GM23338 (cell line): ENCODE measurements at regions not wholly inside any gene's neighbourhood (a gene's known extent, or its start where the extent isn't known, plus 50 kb on each side); places are given as distances from the start of the nearest gene placed in this dataset.

Experiments
- ATAC-seq: fragments of 200-7000 bp; cut with Tn5 transposase; 3 replicates; pipeline ENCODE4 v1.9.1; 2020
- DNase-seq: peaks from one replicate; pipeline ENCODE4 v3.0.0-alpha.2; 2015; ENCODE audit warnings: low spot score
- H2AFZ ChIP-seq: fragments of 200-600 bp; sonication (generic); 2 replicates; pipeline ENCODE4 v1.8.0; 2016; ENCODE audit warnings: antibody characterized with exemption, mild to moderate bottlenecking, moderate library complexity
- H3F3A ChIP-seq: fragments of 200-600 bp; sonication (generic); replicated peaks from 2 replicates; pipeline ENCODE4 v1.8.0; 2017; ENCODE audit warnings: antibody characterized with exemption, mixed run types, low read depth
- H3K27ac ChIP-seq: fragments of 200-600 bp; sonication (generic); 2 replicates; pipeline ENCODE4 v1.6.1; 2016; ENCODE audit warnings: low read depth
- H3K27me3 ChIP-seq: fragments of 200-600 bp; sonication (generic); 2 replicates; pipeline ENCODE4 v1.8.0; 2016; ENCODE audit warnings: mild to moderate bottlenecking, mixed run types, moderate library complexity; ENCODE audit not compliant: insufficient read depth
- H3K36me3 ChIP-seq: fragments of 200-600 bp; sonication (generic); 2 replicates; pipeline ENCODE4 v1.8.0; 2016; ENCODE audit warnings: mild to moderate bottlenecking; ENCODE audit not compliant: insufficient read depth
- H3K4me1 ChIP-seq: fragments of 200-600 bp; sonication (generic); 2 replicates; pipeline ENCODE4 v1.8.0; 2016; ENCODE audit warnings: mild to moderate bottlenecking, moderate library complexity; ENCODE audit not compliant: insufficient read depth
- H3K4me2 ChIP-seq: fragments of 200-600 bp; sonication (generic); 2 replicates; pipeline ENCODE4 v1.7.1; 2017; ENCODE audit warnings: mixed run types
- H3K4me3 ChIP-seq: fragments of 200-600 bp; sonication (generic); 2 replicates; pipeline ENCODE4 v1.6.1; 2016; ENCODE audit warnings: mixed run types
- H3K79me2 ChIP-seq: fragments of 200-600 bp; sonication (generic); replicated peaks from 2 replicates; pipeline ENCODE4 v1.8.0; 2017; ENCODE audit warnings: mild to moderate bottlenecking; ENCODE audit not compliant: insufficient read depth
- H3K9me2 ChIP-seq: fragments of 200-600 bp; sonication (generic); 2 replicates; pipeline ENCODE4 v1.8.0; 2017; ENCODE audit not compliant: insufficient read depth
- H4K20me1 ChIP-seq: fragments of 200-600 bp; sonication (generic); replicated peaks from 2 replicates; pipeline ENCODE4 v1.8.0; 2017; ENCODE audit warnings: mild to moderate bottlenecking; ENCODE audit not compliant: insufficient read depth
- H3K27ac Mint-ChIP-seq: 2 replicates; pipeline ENCODE4 v1.8.0; 2020; ENCODE audit warnings: inconsistent platforms, mild to moderate bottlenecking, moderate library complexity, mixed read lengths
- H3K27me3 Mint-ChIP-seq: 3 replicates; pipeline ENCODE4 v1.8.0; 2022; ENCODE audit warnings: low read depth, mild to moderate bottlenecking, moderate library complexity, mixed read lengths, inconsistent platforms; ENCODE audit not compliant: insufficient read depth, poor library complexity
- H3K36me3 Mint-ChIP-seq: 3 replicates; pipeline ENCODE4 v1.8.0; 2021; ENCODE audit warnings: low read depth, mild to moderate bottlenecking, inconsistent platforms, moderate library complexity, mixed read lengths
- H3K4me1 Mint-ChIP-seq: 3 replicates; pipeline ENCODE4 v1.8.0; 2020; ENCODE audit warnings: mild to moderate bottlenecking, inconsistent platforms, mixed read lengths
- H3K4me3 Mint-ChIP-seq: 3 replicates; pipeline ENCODE4 v1.8.0; 2021; ENCODE audit warnings: moderate library complexity, mild to moderate bottlenecking, inconsistent platforms, mixed read lengths
- H3K9me3 Mint-ChIP-seq: 3 replicates; pipeline ENCODE4 v1.8.0; 2020; ENCODE audit warnings: moderate library complexity, mild to moderate bottlenecking, inconsistent platforms, mixed read lengths
- CREB1 ChIP-seq: fragments of 250-450 bp; sonication (Bioruptor Pico); IDR thresholded peaks from 2 replicates; pipeline ENCODE4 v1.5.0; 2020; ENCODE audit warnings: low read depth, mild to moderate bottlenecking, moderate library complexity
- CTCF ChIP-seq, 2 experiments: fragments of 200-600 bp in 1 of 2; sonication (generic) in 1 of 2; conservative IDR thresholded peaks; 2 replicates each; pipeline versions ENCODE4 v1.5.1 to v1.6.1; 2016 to 2017; ENCODE audit warnings: antibody characterized with exemption in 2 of 2, low read depth in 2 of 2, mild to moderate bottlenecking in 2 of 2, moderate library complexity in 1 of 2
- ETS1 ChIP-seq: IDR thresholded peaks from 2 replicates; pipeline ENCODE4 v1.6.1; 2016; ENCODE audit warnings: antibody characterized with exemption
- EZH2 ChIP-seq: fragments of 200-600 bp; sonication (generic); IDR thresholded peaks from one replicate; pipeline ENCODE4 v1.8.0; 2017; ENCODE audit warnings: antibody characterized with exemption, mild to moderate bottlenecking, low read depth; ENCODE audit not compliant: unreplicated experiment
- EZH2phosphoT487 ChIP-seq: fragments of 200-600 bp; sonication (generic); IDR thresholded peaks from one replicate; pipeline ENCODE4 v1.8.1; 2018; ENCODE audit warnings: antibody characterized with exemption; ENCODE audit not compliant: unreplicated experiment
- JUNB ChIP-seq: IDR thresholded peaks from one replicate; pipeline ENCODE4 v1.6.1; 2016; ENCODE audit warnings: antibody characterized with exemption; ENCODE audit not compliant: unreplicated experiment
- NANOG ChIP-seq: IDR thresholded peaks from 2 replicates; pipeline ENCODE4 v1.6.1; 2016; ENCODE audit warnings: antibody characterized with exemption, borderline replicate concordance
- POLR2AphosphoS5 ChIP-seq: IDR thresholded peaks from 2 replicates; pipeline ENCODE4 v1.6.1; 2016; ENCODE audit warnings: antibody characterized with exemption, low read depth
- REST ChIP-seq: IDR thresholded peaks from one replicate; pipeline ENCODE4 v1.6.1; 2018; ENCODE audit warnings: antibody characterized with exemption; ENCODE audit not compliant: unreplicated experiment
- STAT1 ChIP-seq: IDR thresholded peaks from one replicate; pipeline ENCODE4 v1.6.1; 2016; ENCODE audit warnings: antibody characterized with exemption; ENCODE audit not compliant: unreplicated experiment
- ZNF114 ChIP-seq: fragments of 250-450 bp; sonication (Bioruptor Pico); IDR thresholded peaks from 2 replicates; pipeline ENCODE4 v1.5.0; 2020; ENCODE audit warnings: mild to moderate bottlenecking, moderate library complexity
- ZNF331 ChIP-seq: fragments of 250-450 bp; sonication (Bioruptor Pico); IDR thresholded peaks from 2 replicates; pipeline ENCODE4 v1.5.0; 2020; ENCODE audit warnings: low read depth, mild to moderate bottlenecking, moderate library complexity

- TF ChIP-seq ETS1: no peak
Observed at GRCh38 chr3:176041812-176042211, 1155.5 kb downstream of the TBL1XR1 start (continued).

GRCh38 chr3:176041185-176041584 is 1156.1 kb downstream of the TBL1XR1 start:
- no peaks in the 10 kb centered on the region for H3K4me1 ChIP-seq
- no peaks in the 10 kb centered on the region for H3K79me2 ChIP-seq
- no peaks in the 10 kb centered on the region for H3K9me2 ChIP-seq
- no peaks in the 10 kb centered on the region for H3F3A ChIP-seq
- ATAC-seq (no peak), DNase-seq (no peak)
- no peaks in the 10 kb centered on the region for H3K27me3 ChIP-seq
- H3K4me3 ChIP-seq: no peak overlapping the region
- no peak overlapping the region for H3K4me2 ChIP-seq
- H3K4me3 Mint-ChIP-seq: no peak overlapping the region
- H2AFZ ChIP-seq: no peak overlapping the region
- no peak overlapping the region for H3K27ac Mint-ChIP-seq
- H3K9me3 Mint-ChIP-seq: peaks cover 2% of the 10 kb centered on the region; the same call in 1 of the 3 replicates
- no peaks in the 10 kb centered on the region for H3K4me1 Mint-ChIP-seq
- no peaks in the 10 kb centered on the region for H3K36me3 Mint-ChIP-seq
- no peak overlapping the region for H3K27ac ChIP-seq
- no peaks in the 10 kb centered on the region for H3K27me3 Mint-ChIP-seq
- H4K20me1 ChIP-seq: no peaks in the 10 kb centered on the region
- no peaks in the 10 kb centered on the region for H3K36me3 ChIP-seq
- TF ChIP-seq CREB1: no peak
- TF ChIP-seq CTCF (conservative IDR thresholded peaks at IDR 0.05; ENCODE audit: low read depth in 2 of 2): no peak
- TF ChIP-seq EZH2phosphoT487: no peak
- TF ChIP-seq ETS1: no peak
- TF ChIP-seq ZNF114: no peak
- TF ChIP-seq REST: no peak
- TF ChIP-seq STAT1: no peak
- TF ChIP-seq NANOG: no peak
- TF ChIP-seq POLR2AphosphoS5: no peak
- TF ChIP-seq JUNB: no peak
- TF ChIP-seq ZNF331 (CRISPR knock-in tag): no peak
- TF ChIP-seq EZH2: no peak
